Right lobe of liver (tissue), 4 donors: ENCODE measurements at regions not wholly inside any gene's neighbourhood (a gene's known extent, or its start where the extent isn't known, plus 50 kb on each side); places are given as distances from the start of the nearest gene placed in this dataset.

Experiments
- POLR2A ChIP-seq: fragments of 450-650 bp; IDR thresholded peaks from one replicate; pipeline ENCODE4 v1.6.1; 2017; ENCODE audit warnings: antibody characterized with exemption, mild to moderate bottlenecking
- TF ChIP-seq, protein P1 (sequence below), 4 donors: fragments of 200-600 bp in 3 of 4; fragments of 450-650 bp in 1 of 4; IDR thresholded peaks; one replicate each; pipeline versions ENCODE4 v1.5.1 to v1.8.0; 2016 to 2022; ENCODE audit warnings: antibody characterized with exemption in 4 of 4, mild to moderate bottlenecking in 2 of 4
- donor health status: DM: no; HTN: no; CAD: no.
- donor health status: DM: no; HTN: no; CAD: no.
- donor health status: DM: no; HTN: yes; CAD: no.

DNA sequence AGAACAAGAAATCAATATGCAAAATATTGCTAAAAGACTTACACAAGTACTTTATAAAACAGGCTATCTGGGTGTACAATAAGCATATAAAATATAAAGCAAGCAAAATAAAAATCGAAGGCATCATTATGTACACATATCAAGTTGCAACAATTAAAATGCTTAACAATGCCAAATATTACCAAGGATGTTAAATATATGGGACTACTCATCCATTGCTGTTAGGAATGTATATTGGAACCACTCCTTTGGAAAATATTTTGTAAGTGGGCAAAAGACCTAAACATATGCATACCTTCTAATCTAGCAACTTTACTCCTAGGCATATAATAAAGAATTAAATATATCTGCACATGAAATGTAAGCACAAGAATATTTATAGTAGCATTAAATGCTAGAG, 632.6 kb upstream of the COX7C start:
- TF ChIP-seq, protein P1, sequence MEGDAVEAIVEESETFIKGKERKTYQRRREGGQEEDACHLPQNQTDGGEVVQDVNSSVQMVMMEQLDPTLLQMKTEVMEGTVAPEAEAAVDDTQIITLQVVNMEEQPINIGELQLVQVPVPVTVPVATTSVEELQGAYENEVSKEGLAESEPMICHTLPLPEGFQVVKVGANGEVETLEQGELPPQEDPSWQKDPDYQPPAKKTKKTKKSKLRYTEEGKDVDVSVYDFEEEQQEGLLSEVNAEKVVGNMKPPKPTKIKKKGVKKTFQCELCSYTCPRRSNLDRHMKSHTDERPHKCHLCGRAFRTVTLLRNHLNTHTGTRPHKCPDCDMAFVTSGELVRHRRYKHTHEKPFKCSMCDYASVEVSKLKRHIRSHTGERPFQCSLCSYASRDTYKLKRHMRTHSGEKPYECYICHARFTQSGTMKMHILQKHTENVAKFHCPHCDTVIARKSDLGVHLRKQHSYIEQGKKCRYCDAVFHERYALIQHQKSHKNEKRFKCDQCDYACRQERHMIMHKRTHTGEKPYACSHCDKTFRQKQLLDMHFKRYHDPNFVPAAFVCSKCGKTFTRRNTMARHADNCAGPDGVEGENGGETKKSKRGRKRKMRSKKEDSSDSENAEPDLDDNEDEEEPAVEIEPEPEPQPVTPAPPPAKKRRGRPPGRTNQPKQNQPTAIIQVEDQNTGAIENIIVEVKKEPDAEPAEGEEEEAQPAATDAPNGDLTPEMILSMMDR (IDR thresholded peaks at IDR 0.05) = no peak
- no peak for TF ChIP-seq POLR2A
